22Rv1 (cell line): ENCODE measurements at regions not wholly inside any gene's neighbourhood (a gene's known extent, or its start where the extent isn't known, plus 50 kb on each side); places are given as distances from the start of the nearest gene placed in this dataset.

ENCODE experiments used
- CTCF ChIP-seq: fragments of 450-650 bp; IDR thresholded peaks from 2 replicates; pipeline ENCODE4 v1.5.1; 2017; ENCODE audit warnings: mild to moderate bottlenecking
- ZFX ChIP-seq: fragments of 450-650 bp; IDR thresholded peaks from 2 replicates; pipeline ENCODE4 v1.6.1; 2017; ENCODE audit warnings: antibody characterized with exemption, borderline replicate concordance

GRCh38 chr9:110116543-110116885 is 91.4 kb downstream of the C9orf152 start:
- TF ChIP-seq CTCF (no peak), ZFX (no peak)
